Kidney (tissue), 13 donors: ENCODE measurements at regions not wholly inside any gene's neighbourhood (a gene's known extent, or its start where the extent isn't known, plus 50 kb on each side); places are given as distances from the start of the nearest gene placed in this dataset.
"Not testable (repeated sequence)": the region's sequence is repeated elsewhere in the genome, so short reads cannot be mapped to it uniquely, and the experiment has no call there.

Source experiments
- DNase-seq, 5 donors: peaks; one replicate each; pipeline ENCODE4 v3.0.0-alpha.2; 2013 to 2020
- FAIRE-seq: peaks from 2 replicates; lab custom pipeline; 2012; peaks lifted over from hg19 to GRCh38; lab: Jason Lieb, UNC
- H3K27ac ChIP-seq, 2 donors: one replicate each; pipeline ENCODE4 v1.7.0; 2013; ENCODE audit warnings: low read depth in 2 of 2, low read length in 2 of 2, inconsistent platforms in 1 of 2
- H3K27me3 ChIP-seq: one replicate; pipeline ENCODE4 v1.7.1; 2013; ENCODE audit warnings: low read length, inconsistent platforms; ENCODE audit not compliant: control insufficient read depth, insufficient read depth
- H3K36me3 ChIP-seq, 3 donors: one replicate each; pipeline versions ENCODE4 v1.7.0 to v1.7.1; 2013; ENCODE audit warnings: low read length in 3 of 3, control low read depth in 1 of 3, inconsistent platforms in 1 of 3; ENCODE audit not compliant: insufficient read depth in 3 of 3, control insufficient read depth in 2 of 3
- H3K4me1 ChIP-seq, 3 donors: one replicate each; pipeline versions ENCODE4 v1.7.0 to v1.7.1; 2013; ENCODE audit warnings: low read length in 3 of 3, inconsistent platforms in 1 of 3, low read depth in 1 of 3; ENCODE audit not compliant: control insufficient read depth in 2 of 3, insufficient read depth in 2 of 3
- H3K4me3 ChIP-seq, 3 donors: one replicate each; pipeline versions ENCODE4 v1.7.0 to v1.8.1; 2013; ENCODE audit warnings: low read length in 3 of 3, control low read depth in 1 of 3, inconsistent platforms in 1 of 3
- H3K9ac ChIP-seq, 3 donors: one replicate each; pipeline versions ENCODE4 v1.7.0 to v1.7.1; 2013; ENCODE audit warnings: low read length in 3 of 3, control low read depth in 1 of 3, inconsistent platforms in 1 of 3
- H3K9me3 ChIP-seq, 3 donors: one replicate each; pipeline versions ENCODE4 v1.7.0 to v1.7.1; 2013; ENCODE audit warnings: low read length in 3 of 3, control low read depth in 1 of 3, inconsistent platforms in 1 of 3; ENCODE audit not compliant: control insufficient read depth in 2 of 3, insufficient read depth in 1 of 3
- intact Hi-C: fragments of 100-400 bp; cut with DNase I; formaldehyde crosslinking; loops from one replicate; pipeline ENCODE4 v1.11.1; 2022
- TF ChIP-seq, protein P1 (sequence below): IDR thresholded peaks from 3 replicates; pipeline ENCODE4 v1.5.1; 2012; ENCODE audit warnings: mild to moderate bottlenecking, moderate library complexity, borderline replicate concordance; ENCODE audit not compliant: insufficient read depth; ENCODE audit errors: extremely low read depth
- donor health status: control.
- donor health status: control.
- donor health status: control.
- donor health status: control.
- donor health status: control.
- donor health status: DM: yes; HTN: yes; CAD: no.
- donor health status: Normal renal cell carcinoma (clear cell type).

DNA sequence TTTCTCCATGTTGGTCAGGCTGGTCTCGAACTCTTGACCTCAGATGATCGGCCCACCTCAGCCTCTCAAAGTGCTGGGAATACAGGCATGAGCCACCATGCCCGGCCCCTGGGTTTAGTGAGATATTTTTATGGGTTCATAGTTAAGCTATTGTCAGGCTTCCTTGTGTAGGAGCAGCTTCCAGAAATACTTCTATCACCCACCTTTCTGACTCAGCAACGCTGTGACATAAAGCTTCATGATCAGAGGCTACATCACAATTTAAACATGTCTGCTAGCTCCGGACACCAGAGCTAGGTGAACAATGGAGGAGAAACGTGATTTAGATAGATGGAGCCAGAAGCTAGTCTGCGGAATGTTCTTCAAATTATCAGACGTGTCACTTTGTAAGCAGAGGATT lies 295.8 kb upstream of the LYZL1 start:
- no peak overlapping the region for H3K27ac ChIP-seq
- no peaks in the 10 kb centered on the region for H3K4me1 ChIP-seq
- no peaks in the 10 kb centered on the region for H3K36me3 ChIP-seq
- H3K9me3 ChIP-seq, result no peaks in the 10 kb centered on the region
- intact Hi-C loops, result loop anchor here (10.0 kb wide), 1 partner anchor 328 kb away; no protein-coding TSS in a partner anchor
- no peaks in the 10 kb centered on the region for H3K27me3 ChIP-seq
- no peak for DNase-seq
- H3K9ac ChIP-seq, result no peak overlapping the region
- TF ChIP-seq, protein P1, sequence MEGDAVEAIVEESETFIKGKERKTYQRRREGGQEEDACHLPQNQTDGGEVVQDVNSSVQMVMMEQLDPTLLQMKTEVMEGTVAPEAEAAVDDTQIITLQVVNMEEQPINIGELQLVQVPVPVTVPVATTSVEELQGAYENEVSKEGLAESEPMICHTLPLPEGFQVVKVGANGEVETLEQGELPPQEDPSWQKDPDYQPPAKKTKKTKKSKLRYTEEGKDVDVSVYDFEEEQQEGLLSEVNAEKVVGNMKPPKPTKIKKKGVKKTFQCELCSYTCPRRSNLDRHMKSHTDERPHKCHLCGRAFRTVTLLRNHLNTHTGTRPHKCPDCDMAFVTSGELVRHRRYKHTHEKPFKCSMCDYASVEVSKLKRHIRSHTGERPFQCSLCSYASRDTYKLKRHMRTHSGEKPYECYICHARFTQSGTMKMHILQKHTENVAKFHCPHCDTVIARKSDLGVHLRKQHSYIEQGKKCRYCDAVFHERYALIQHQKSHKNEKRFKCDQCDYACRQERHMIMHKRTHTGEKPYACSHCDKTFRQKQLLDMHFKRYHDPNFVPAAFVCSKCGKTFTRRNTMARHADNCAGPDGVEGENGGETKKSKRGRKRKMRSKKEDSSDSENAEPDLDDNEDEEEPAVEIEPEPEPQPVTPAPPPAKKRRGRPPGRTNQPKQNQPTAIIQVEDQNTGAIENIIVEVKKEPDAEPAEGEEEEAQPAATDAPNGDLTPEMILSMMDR, result no peak
- H3K4me3 ChIP-seq, result no peak overlapping the region
- no peak for FAIRE-seq

DNA sequence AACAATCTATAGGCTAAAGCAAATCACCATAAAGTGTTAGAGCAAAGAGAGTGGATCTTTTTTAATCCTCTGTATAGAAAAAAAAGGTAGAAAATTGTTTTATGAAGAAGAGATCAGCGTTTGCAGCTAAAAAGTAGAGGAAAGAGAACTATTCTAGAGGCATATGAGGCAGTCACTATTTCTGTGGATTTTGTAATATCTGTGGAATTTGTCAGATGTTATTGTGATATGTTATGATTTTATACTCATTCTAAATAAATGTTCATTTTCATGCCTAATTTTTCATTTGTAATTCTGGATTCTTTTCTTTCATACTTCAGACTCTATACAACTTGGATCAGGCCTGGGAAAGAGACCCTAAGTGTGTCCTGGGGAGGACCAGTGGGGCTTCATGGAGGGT lies 295.0 kb upstream of the LYZL1 start:
- no peaks in the 10 kb centered on the region for H3K36me3 ChIP-seq
- intact Hi-C loops, result loop anchor here (10.0 kb wide), 1 partner anchor 329 kb away; no protein-coding TSS in a partner anchor

DNA sequence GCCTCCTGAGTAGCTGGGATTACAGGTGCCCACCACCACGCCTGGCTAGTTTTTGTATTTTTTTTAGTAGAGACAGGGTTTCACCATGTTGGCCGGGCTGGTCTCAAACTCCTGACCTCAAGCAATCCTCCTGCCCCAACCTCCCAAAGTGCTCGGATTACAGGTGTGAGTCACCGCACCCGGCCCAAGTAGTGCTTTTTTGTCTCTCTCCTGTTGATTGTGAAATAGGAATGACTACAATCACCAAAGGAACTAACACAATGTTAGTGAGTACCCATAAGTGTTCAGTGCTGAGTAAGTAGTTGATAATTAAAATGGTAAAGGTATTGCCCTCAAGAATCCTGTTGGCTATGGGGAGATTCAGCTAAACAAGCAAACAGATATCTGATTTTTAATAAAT lies 294.1 kb upstream of the LYZL1 start:
- not testable (repeated sequence) for FAIRE-seq, H3K4me3 ChIP-seq, H3K9me3 ChIP-seq, H3K36me3 ChIP-seq, H3K27me3 ChIP-seq, H3K9ac ChIP-seq, H3K4me1 ChIP-seq, H3K27ac ChIP-seq, DNase-seq
- intact Hi-C loops, result loop anchor here (10.0 kb wide), 1 partner anchor 330 kb away; no protein-coding TSS in a partner anchor

More for the DNA sequence above, 295.0 kb upstream of the LYZL1 start:
- TF ChIP-seq, protein P1, result no peak
- Histone ChIP-seq H3K27ac (no peak overlapping the region), H3K4me3 (no peak overlapping the region), H3K9ac (no peak overlapping the region), H3K4me1 (no peaks in the 10 kb centered on the region), H3K9me3 (no peaks in the 10 kb centered on the region), H3K27me3 (no peaks in the 10 kb centered on the region)
- FAIRE-seq (no peak), DNase-seq (no peak)

DNA sequence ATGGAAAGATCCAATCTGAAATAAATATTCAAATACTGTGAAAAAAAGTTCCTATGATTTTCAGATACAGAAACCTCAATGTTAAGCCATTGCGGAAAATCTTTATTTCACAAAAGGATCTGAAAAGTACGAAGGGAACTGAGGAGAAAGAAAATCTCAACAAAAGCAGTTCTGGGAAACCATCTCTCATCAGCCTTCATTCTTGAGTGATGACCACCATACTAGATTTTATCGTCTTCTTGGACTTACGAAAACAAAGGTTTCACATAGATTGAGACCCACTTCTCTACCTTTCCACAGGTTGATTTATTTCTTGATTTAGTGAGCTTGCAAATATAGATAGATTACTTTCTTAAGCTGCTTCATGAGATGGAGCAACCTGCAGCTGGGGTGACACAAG lies 293.4 kb upstream of the LYZL1 start:
- no peaks in the 10 kb centered on the region for H3K9me3 ChIP-seq
- TF ChIP-seq, protein P1, result no peak
- FAIRE-seq (no peak), DNase-seq (no peak)
- no peaks in the 10 kb centered on the region for H3K36me3 ChIP-seq
- no peak overlapping the region for H3K9ac ChIP-seq
- no peaks in the 10 kb centered on the region for H3K4me1 ChIP-seq
- intact Hi-C loops, result loop anchor here (10.0 kb wide), 1 partner anchor 331 kb away; no protein-coding TSS in a partner anchor
- no peak overlapping the region for H3K4me3 ChIP-seq
- H3K27me3 ChIP-seq, result no peaks in the 10 kb centered on the region
- no peak overlapping the region for H3K27ac ChIP-seq
